SK-N-SH (cell line): ENCODE measurements at regions not wholly inside any gene's neighbourhood (a gene's known extent, or its start where the extent isn't known, plus 50 kb on each side); places are given as distances from the start of the nearest gene placed in this dataset.

Experiments
- CTCF ChIA-PET: fragments of 300-600, 350-600 bp; formaldehyde crosslinking; extraction: SDS; loops from one replicate; lab custom pipeline; 2021; lab: Yijun Ruan, JAX
- POLR2A ChIA-PET: fragments of 350-600 bp; sonication (Branson Sonifier 250); formaldehyde crosslinking; extraction: SDS; loops from one replicate; lab custom pipeline; 2020; ENCODE audit warnings: antibody characterized with exemption, inconsistent platforms; lab: Yijun Ruan, JAX
- DNase-seq: peaks from one replicate; pipeline ENCODE4 v3.0.0; 2012
- H2AFZ ChIP-seq: fragments of 200-600 bp; sonication (generic); 2 replicates; pipeline ENCODE4 v1.8.1; 2016; ENCODE audit warnings: antibody characterized with exemption, mild to moderate bottlenecking, low read depth
- H3F3A ChIP-seq: fragments of 200-600 bp; sonication (generic); replicated peaks from 2 replicates; pipeline ENCODE3; 2016; ENCODE audit warnings: antibody characterized with exemption, mild to moderate bottlenecking; ENCODE audit not compliant: insufficient read depth
- H3K27ac ChIP-seq, 2 experiments: fragments of 200-500 bp in 1 of 2; fragments of 200-600 bp in 1 of 2; sonication (Bioruptor generic) in 1 of 2; sonication (generic), shearing (Covaris generic) in 1 of 2; 2 replicates each; pipeline versions ENCODE4 v1.5.1 to v1.6.1; 2014 to 2016; ENCODE audit warnings: low read depth in 2 of 2, inconsistent platforms in 1 of 2, low read length in 1 of 2, mild to moderate bottlenecking in 1 of 2, mixed read lengths in 1 of 2
- H3K27me3 ChIP-seq: fragments of 200-600 bp; sonication (generic), shearing (Covaris generic); 2 replicates; pipeline ENCODE4 v1.6.1; 2016; ENCODE audit warnings: mixed run types; ENCODE audit not compliant: insufficient read depth
- H3K36me3 ChIP-seq, 2 experiments: fragments of 200-500 bp in 1 of 2; fragments of 200-600 bp in 1 of 2; sonication (Bioruptor generic) in 1 of 2; sonication (generic) in 1 of 2; replicated peaks in 1 of 2; 2 replicates each; pipeline versions ENCODE3 to v1.5.1; 2014 to 2016; ENCODE audit warnings: low read length in 1 of 2, mild to moderate bottlenecking in 1 of 2; ENCODE audit not compliant: insufficient read depth in 2 of 2, control insufficient read depth in 1 of 2
- H3K4me1 ChIP-seq, 2 experiments: fragments of 200-500 bp in 1 of 2; fragments of 200-600 bp in 1 of 2; sonication (Bioruptor generic) in 1 of 2; sonication (generic), shearing (Covaris generic) in 1 of 2; 2 replicates each; pipeline versions ENCODE4 v1.5.1 to v1.6.1; 2014 to 2016; ENCODE audit warnings: low read depth in 1 of 2, low read length in 1 of 2, mixed run types in 1 of 2; ENCODE audit not compliant: insufficient read depth in 2 of 2, control insufficient read depth in 1 of 2
- H3K4me2 ChIP-seq: fragments of 200-600 bp; sonication (generic), shearing (Covaris generic); 2 replicates; pipeline ENCODE4 v1.6.1; 2017; ENCODE audit warnings: mixed run types
- H3K4me3 ChIP-seq, 2 experiments: fragments of 200-500 bp in 1 of 2; fragments of 200-600 bp in 1 of 2; sonication (Bioruptor generic) in 1 of 2; sonication (generic), shearing (Covaris generic) in 1 of 2; 2 replicates each; pipeline versions ENCODE4 v1.5.1 to v1.8.1; 2014 to 2016; ENCODE audit warnings: low read depth in 2 of 2, inconsistent platforms in 1 of 2, low read length in 1 of 2, mild to moderate bottlenecking in 1 of 2, mixed read lengths in 1 of 2, moderate library complexity in 1 of 2
- H3K79me2 ChIP-seq: fragments of 200-600 bp; sonication (generic); 2 replicates; pipeline ENCODE4 v1.8.1; 2017; ENCODE audit warnings: mild to moderate bottlenecking; ENCODE audit not compliant: insufficient read depth
- H3K9ac ChIP-seq: fragments of 200-600 bp; sonication (generic); 2 replicates; pipeline ENCODE4 v1.6.1; 2017; ENCODE audit warnings: mixed run types
- H3K9me2 ChIP-seq: fragments of 200-600 bp; sonication (generic); 2 replicates; pipeline ENCODE4 v1.6.1; 2017; ENCODE audit warnings: mixed run types
- H3K9me3 ChIP-seq: fragments of 200-600 bp; sonication (generic); 2 replicates; pipeline ENCODE4 v1.6.1; 2017; ENCODE audit warnings: mixed run types, mild to moderate bottlenecking, moderate library complexity
- H4K20me1 ChIP-seq: fragments of 200-600 bp; sonication (generic); 2 replicates; pipeline ENCODE4 v1.6.1; 2017; ENCODE audit warnings: mild to moderate bottlenecking, mixed run types; ENCODE audit not compliant: insufficient read depth
- CHD2 ChIP-seq: fragments of 150-350 bp; IDR thresholded peaks from 2 replicates; pipeline ENCODE4 v1.6.1; 2018; ENCODE audit warnings: low read length; ENCODE audit not compliant: partially characterized antibody
- EP300 ChIP-seq, 2 experiments: IDR thresholded peaks; 2 replicates each; pipeline versions ENCODE4 v1.4.0 to v1.6.1; 2012; ENCODE audit warnings: borderline replicate concordance in 1 of 2, low read depth in 1 of 2, low read length in 1 of 2
- EZH2phosphoT487 ChIP-seq: fragments of 200-600 bp; sonication (generic); IDR thresholded peaks from 2 replicates; pipeline ENCODE4 v1.6.1; 2017; ENCODE audit warnings: low read depth, mixed run types, mild to moderate bottlenecking, antibody characterized with exemption, moderate library complexity, borderline replicate concordance
- FOXM1 ChIP-seq: IDR thresholded peaks from 2 replicates; pipeline ENCODE4 v1.4.0; 2012; ENCODE audit warnings: low read depth, mild to moderate bottlenecking
- GABPA ChIP-seq: IDR thresholded peaks from 2 replicates; pipeline ENCODE4 v1.4.0; 2012; ENCODE audit warnings: low read depth, mild to moderate bottlenecking
- GATA2 ChIP-seq: sonication (generic); formaldehyde crosslinking; IDR thresholded peaks from 2 replicates; pipeline ENCODE4 v1.5.0; 2020; ENCODE audit warnings: mild to moderate bottlenecking, missing genetic modification reagents
- MEF2A ChIP-seq: IDR thresholded peaks from 2 replicates; pipeline ENCODE4 v1.4.0; 2012; ENCODE audit warnings: low read depth, borderline replicate concordance
- RAD21 ChIP-seq: IDR thresholded peaks from 2 replicates; pipeline ENCODE4 v1.6.1; 2012; ENCODE audit warnings: mild to moderate bottlenecking, low read length
- RFX5 ChIP-seq: IDR thresholded peaks from 2 replicates; pipeline ENCODE4 v1.6.1; 2012; ENCODE audit warnings: mild to moderate bottlenecking, improper control_type of control experiment, low read length
- TCF12 ChIP-seq: IDR thresholded peaks from 2 replicates; pipeline ENCODE4 v1.4.0; 2012
- TEAD4 ChIP-seq: IDR thresholded peaks from 2 replicates; pipeline ENCODE4 v1.4.0; 2012; ENCODE audit warnings: mild to moderate bottlenecking, borderline replicate concordance; ENCODE audit not compliant: insufficient read depth
- YY1 ChIP-seq: IDR thresholded peaks from 2 replicates; pipeline ENCODE4 v1.4.0; 2012; ENCODE audit warnings: low read depth, mild to moderate bottlenecking
- WGBS: methylation state at CpG from one replicate; pipeline ENCODE4 v1.1.6; 2017; ENCODE audit warnings: low lambda C conversion rate; 5-methylcytosine and 5-hydroxymethylcytosine counted together
- TF ChIP-seq, protein P1 (sequence below): IDR thresholded peaks from 2 replicates; pipeline ENCODE4 v1.4.0; 2012; ENCODE audit warnings: low read depth
- TF ChIP-seq, protein P2 (sequence below): IDR thresholded peaks from 2 replicates; pipeline ENCODE4 v1.4.0; 2012; ENCODE audit warnings: low read depth, borderline replicate concordance
- TF ChIP-seq, protein P3 (sequence below): IDR thresholded peaks from 2 replicates; pipeline ENCODE4; 2012
- TF ChIP-seq, protein P4 (sequence below): fragments of 150-350 bp; IDR thresholded peaks from 2 replicates; pipeline ENCODE4 v1.6.1; 2016; ENCODE audit warnings: mild to moderate bottlenecking, low read depth, low read length
- TF ChIP-seq, protein P5 (sequence below): fragments of 200-600 bp; sonication (generic); IDR thresholded peaks from 2 replicates; pipeline ENCODE4 v1.6.1; 2017; ENCODE audit warnings: antibody characterized with exemption, mild to moderate bottlenecking, moderate library complexity

DNA sequence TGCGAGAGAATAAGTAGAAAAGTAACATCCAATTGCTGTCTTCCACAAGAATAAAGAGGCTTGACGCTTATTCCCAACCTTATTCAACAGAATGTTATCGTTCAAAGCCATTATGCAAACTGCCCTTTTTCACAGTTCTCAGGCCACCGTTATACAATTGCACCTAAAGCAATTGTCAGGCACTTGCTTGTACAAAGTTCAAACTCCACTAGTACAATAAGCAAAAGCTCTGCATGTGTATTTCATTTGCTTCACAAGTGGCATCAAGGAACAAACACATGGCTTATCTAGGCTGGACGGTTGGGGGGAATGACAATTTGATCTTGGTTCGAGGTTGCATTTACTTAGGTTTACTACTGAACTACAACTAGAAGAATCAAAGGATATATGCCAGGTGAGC lies 815.6 kb downstream of the EFNB2 start:
- TF ChIP-seq MEF2A (no peak), TEAD4 (no peak), YY1 (no peak), EZH2phosphoT487 (no peak)
- TF ChIP-seq, protein P1, sequence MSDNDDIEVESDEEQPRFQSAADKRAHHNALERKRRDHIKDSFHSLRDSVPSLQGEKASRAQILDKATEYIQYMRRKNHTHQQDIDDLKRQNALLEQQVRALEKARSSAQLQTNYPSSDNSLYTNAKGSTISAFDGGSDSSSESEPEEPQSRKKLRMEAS = no peak
- TF ChIP-seq, protein P2, sequence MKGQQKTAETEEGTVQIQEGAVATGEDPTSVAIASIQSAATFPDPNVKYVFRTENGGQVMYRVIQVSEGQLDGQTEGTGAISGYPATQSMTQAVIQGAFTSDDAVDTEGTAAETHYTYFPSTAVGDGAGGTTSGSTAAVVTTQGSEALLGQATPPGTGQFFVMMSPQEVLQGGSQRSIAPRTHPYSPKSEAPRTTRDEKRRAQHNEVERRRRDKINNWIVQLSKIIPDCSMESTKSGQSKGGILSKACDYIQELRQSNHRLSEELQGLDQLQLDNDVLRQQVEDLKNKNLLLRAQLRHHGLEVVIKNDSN = no peak
- TF ChIP-seq, protein P3, sequence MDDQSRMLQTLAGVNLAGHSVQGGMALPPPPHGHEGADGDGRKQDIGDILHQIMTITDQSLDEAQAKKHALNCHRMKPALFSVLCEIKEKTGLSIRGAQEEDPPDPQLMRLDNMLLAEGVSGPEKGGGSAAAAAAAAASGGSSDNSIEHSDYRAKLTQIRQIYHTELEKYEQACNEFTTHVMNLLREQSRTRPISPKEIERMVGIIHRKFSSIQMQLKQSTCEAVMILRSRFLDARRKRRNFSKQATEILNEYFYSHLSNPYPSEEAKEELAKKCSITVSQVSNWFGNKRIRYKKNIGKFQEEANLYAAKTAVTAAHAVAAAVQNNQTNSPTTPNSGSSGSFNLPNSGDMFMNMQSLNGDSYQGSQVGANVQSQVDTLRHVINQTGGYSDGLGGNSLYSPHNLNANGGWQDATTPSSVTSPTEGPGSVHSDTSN = no peak
- Histone ChIP-seq H3K9ac (no peak overlapping the region), H2AFZ (no peak overlapping the region), H3K27me3 (no peaks in the 10 kb centered on the region), H3K27ac (no peak overlapping the region), H3F3A (no peaks in the 10 kb centered on the region), H3K9me2 (no peaks in the 10 kb centered on the region), H3K79me2 (no peaks in the 10 kb centered on the region), H3K4me3 (no peak overlapping the region), H3K9me3 (no peaks in the 10 kb centered on the region), H3K4me1 (no peaks in the 10 kb centered on the region), H4K20me1 (no peaks in the 10 kb centered on the region), H3K36me3 (no peaks in the 10 kb centered on the region), H3K4me2 (no peak overlapping the region)
- no peak for DNase-seq
- CTCF ChIA-PET = no interaction called here
- WGBS = 55% methylated on average over 6 of the region's 6 CpGs
- POLR2A ChIA-PET = no interaction called here

DNA sequence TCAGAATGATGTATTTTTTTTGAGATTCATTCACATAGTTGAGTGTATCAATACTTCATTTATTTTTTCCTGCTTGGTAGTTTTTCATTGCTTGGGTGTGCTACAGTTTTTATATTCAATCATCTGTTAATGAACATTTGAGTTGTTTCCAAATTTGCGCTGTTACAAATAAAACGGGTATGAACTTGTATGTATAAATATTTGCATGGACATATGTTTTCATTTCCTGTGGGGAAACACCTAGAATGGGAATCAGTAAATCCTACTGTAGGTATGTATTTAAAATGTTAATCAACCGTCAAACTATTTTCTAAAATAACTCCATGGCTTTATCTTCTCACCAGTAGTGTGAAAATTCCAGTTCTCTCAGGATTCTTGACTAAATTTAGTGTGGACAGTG lies 826.3 kb downstream of the EFNB2 start:
- ChIA-PET POLR2A (no interaction called here), CTCF (no interaction called here)
- WGBS = 67% methylated on average over 3 of the region's 3 CpGs

DNA sequence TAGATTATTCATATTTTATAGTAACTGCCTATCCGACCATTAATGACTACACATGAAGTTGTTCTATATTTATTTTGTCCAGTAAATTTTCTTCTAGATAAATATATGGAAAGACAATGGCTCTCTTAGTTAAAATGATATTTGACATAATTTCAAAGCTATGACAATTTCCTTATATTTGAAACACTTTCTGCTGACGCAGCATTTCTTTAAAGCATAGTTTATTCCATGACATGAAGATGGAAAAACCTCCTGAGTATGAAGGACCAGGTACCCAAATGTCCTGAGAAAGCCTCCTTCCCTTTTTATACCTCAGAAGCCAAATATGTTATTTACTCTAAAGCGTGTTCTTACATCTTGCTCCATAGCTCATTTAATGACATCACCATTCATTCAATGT lies 831.6 kb downstream of the EFNB2 start:
- H3K9me3 ChIP-seq = no peaks in the 10 kb centered on the region
- H3K9ac ChIP-seq = no peak overlapping the region
- POLR2A ChIA-PET = no interaction called here
- no peak for DNase-seq
- H3K36me3 ChIP-seq = no peaks in the 10 kb centered on the region
- no peaks in the 10 kb centered on the region for H3F3A ChIP-seq
- H3K27ac ChIP-seq = no peak overlapping the region
- H3K4me2 ChIP-seq = no peak overlapping the region
- no peaks in the 10 kb centered on the region for H3K79me2 ChIP-seq
- no peaks in the 10 kb centered on the region for H3K4me1 ChIP-seq
- no peak overlapping the region for H2AFZ ChIP-seq
- 61% methylated on average over 3 of the region's 3 CpGs for WGBS
- no peaks in the 10 kb centered on the region for H3K9me2 ChIP-seq
- H3K27me3 ChIP-seq = no peaks in the 10 kb centered on the region
- H4K20me1 ChIP-seq = no peaks in the 10 kb centered on the region
- no peak overlapping the region for H3K4me3 ChIP-seq
- CTCF ChIA-PET = no interaction called here
- no peak for TF ChIP-seq GATA2 (CRISPR knock-in tag)
- TF ChIP-seq GABPA = no peak
- no peak for TF ChIP-seq FOXM1
- TF ChIP-seq, protein P4, sequence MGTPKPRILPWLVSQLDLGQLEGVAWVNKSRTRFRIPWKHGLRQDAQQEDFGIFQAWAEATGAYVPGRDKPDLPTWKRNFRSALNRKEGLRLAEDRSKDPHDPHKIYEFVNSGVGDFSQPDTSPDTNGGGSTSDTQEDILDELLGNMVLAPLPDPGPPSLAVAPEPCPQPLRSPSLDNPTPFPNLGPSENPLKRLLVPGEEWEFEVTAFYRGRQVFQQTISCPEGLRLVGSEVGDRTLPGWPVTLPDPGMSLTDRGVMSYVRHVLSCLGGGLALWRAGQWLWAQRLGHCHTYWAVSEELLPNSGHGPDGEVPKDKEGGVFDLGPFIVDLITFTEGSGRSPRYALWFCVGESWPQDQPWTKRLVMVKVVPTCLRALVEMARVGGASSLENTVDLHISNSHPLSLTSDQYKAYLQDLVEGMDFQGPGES = no peak
- TF ChIP-seq EZH2phosphoT487 = no peak
- TF ChIP-seq, protein P1 = no peak
- no peak for TF ChIP-seq RAD21
- no peak for TF ChIP-seq EP300 (IDR thresholded peaks at IDR 0.05; ENCODE audit: borderline replicate concordance in 1 of 2, low read depth in 1 of 2, low read length in 1 of 2)
- no peak for TF ChIP-seq CHD2
- TF ChIP-seq, protein P5, sequence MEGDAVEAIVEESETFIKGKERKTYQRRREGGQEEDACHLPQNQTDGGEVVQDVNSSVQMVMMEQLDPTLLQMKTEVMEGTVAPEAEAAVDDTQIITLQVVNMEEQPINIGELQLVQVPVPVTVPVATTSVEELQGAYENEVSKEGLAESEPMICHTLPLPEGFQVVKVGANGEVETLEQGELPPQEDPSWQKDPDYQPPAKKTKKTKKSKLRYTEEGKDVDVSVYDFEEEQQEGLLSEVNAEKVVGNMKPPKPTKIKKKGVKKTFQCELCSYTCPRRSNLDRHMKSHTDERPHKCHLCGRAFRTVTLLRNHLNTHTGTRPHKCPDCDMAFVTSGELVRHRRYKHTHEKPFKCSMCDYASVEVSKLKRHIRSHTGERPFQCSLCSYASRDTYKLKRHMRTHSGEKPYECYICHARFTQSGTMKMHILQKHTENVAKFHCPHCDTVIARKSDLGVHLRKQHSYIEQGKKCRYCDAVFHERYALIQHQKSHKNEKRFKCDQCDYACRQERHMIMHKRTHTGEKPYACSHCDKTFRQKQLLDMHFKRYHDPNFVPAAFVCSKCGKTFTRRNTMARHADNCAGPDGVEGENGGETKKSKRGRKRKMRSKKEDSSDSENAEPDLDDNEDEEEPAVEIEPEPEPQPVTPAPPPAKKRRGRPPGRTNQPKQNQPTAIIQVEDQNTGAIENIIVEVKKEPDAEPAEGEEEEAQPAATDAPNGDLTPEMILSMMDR = no peak
- no peak for TF ChIP-seq TCF12

More for the DNA sequence above, 826.3 kb downstream of the EFNB2 start:
- Histone ChIP-seq H3K9me2 (no peaks in the 10 kb centered on the region), H3K4me2 (no peak overlapping the region), H3K27ac (no peak overlapping the region), H2AFZ (no peak overlapping the region), H3F3A (no peaks in the 10 kb centered on the region), H3K9me3 (no peaks in the 10 kb centered on the region), H3K79me2 (no peaks in the 10 kb centered on the region), H3K36me3 (no peaks in the 10 kb centered on the region), H3K27me3 (no peaks in the 10 kb centered on the region), H3K4me3 (no peak overlapping the region), H3K9ac (no peak overlapping the region), H3K4me1 (no peaks in the 10 kb centered on the region), H4K20me1 (no peaks in the 10 kb centered on the region)
- no peak for DNase-seq
- no peak for TF ChIP-seq RFX5
- TF ChIP-seq TEAD4 = no peak
